Effector memory CD8-positive, alpha-beta T cell (primary cell): ENCODE measurements at regions not wholly inside any gene's neighbourhood (a gene's known extent, or its start where the extent isn't known, plus 50 kb on each side); places are given as distances from the start of the nearest gene placed in this dataset.

Source experiments
- ATAC-seq: fragments of 150-1000 bp; cut with Tn5 transposase; replicated peaks from 2 replicates; pipeline ENCODE4 v1.10.0; 2021; ENCODE audit warnings: mild to moderate bottlenecking, moderate library complexity
- DNase-seq, 3 experiments: peaks; one replicate each; pipeline ENCODE4 v3.0.0; 2021
- H3K27ac Mint-ChIP-seq, 2 donors: one replicate each; pipeline ENCODE4 v1.8.0; 2022; ENCODE audit warnings: mild to moderate bottlenecking in 2 of 2, mixed read lengths in 2 of 2, moderate library complexity in 2 of 2
- H3K27me3 Mint-ChIP-seq, 2 donors: one replicate each; pipeline ENCODE4 v1.8.0; 2022; ENCODE audit warnings: mixed read lengths in 2 of 2
- H3K36me3 Mint-ChIP-seq: one replicate; pipeline ENCODE4 v1.8.0; 2022; ENCODE audit warnings: mild to moderate bottlenecking, moderate library complexity, mixed read lengths; ENCODE audit not compliant: insufficient read depth
- H3K4me1 Mint-ChIP-seq, 2 donors: one replicate each; pipeline ENCODE4 v1.8.0; 2022; ENCODE audit warnings: low read depth in 2 of 2, mixed read lengths in 2 of 2
- H3K4me3 Mint-ChIP-seq, 2 donors: one replicate each; pipeline ENCODE4 v1.8.0; 2022; ENCODE audit warnings: mild to moderate bottlenecking in 2 of 2, mixed read lengths in 2 of 2, moderate library complexity in 2 of 2
- H3K9me3 Mint-ChIP-seq, 2 donors: one replicate each; pipeline ENCODE4 v1.8.0; 2022; ENCODE audit warnings: mixed read lengths in 2 of 2

GRCh38 chr16:62565706-62566105 is 529.5 kb upstream of the CDH8 start:
- Mint-ChIP-seq H3K4me1 (no peaks in the 10 kb centered on the region), H3K27me3 (no peaks in the 10 kb centered on the region), H3K9me3 (peaks cover 7 to 10% of the 10 kb centered on the region in 2 donors), H3K4me3 (no peak overlapping the region), H3K27ac (no peak overlapping the region), H3K36me3 (no peaks in the 10 kb centered on the region)
- DNase-seq (no peak), ATAC-seq (no peak)

GRCh38 chr16:62564291-62564690 is 528.1 kb upstream of the CDH8 start:
- Mint-ChIP-seq H3K4me1 (no peaks in the 10 kb centered on the region), H3K36me3 (no peaks in the 10 kb centered on the region), H3K27me3 (no peaks in the 10 kb centered on the region), H3K4me3 (no peak overlapping the region), H3K9me3 (peaks cover 5 to 6% of the 10 kb centered on the region in 2 donors), H3K27ac (no peak overlapping the region)
- ATAC-seq (no peak), DNase-seq (no peak)

DNA sequence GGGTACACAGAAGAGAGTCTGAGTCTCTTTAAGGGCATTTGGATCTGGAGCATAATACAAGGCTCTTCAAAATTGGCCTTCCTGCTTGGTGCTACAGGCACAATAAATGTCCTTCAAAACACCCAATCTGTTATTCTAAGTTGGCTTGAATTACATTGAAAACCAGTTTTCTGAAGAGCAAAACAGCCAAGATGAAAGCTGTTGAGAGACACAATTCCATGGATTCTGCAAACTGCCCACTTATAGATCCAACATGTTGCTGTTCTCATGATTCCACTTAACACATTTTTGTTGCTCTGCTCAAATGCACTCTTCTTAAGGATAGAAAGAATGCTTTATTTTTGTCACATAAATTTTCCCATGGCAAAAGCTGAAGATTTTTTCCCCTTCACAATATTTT is 525.9 kb upstream of the CDH8 start:
- ATAC-seq (no peak), DNase-seq (no peak)
- Mint-ChIP-seq H3K9me3 (peaks cover 11 to 17% of the 10 kb centered on the region in 2 donors), H3K36me3 (no peaks in the 10 kb centered on the region), H3K27me3 (no peaks in the 10 kb centered on the region), H3K27ac (no peak overlapping the region), H3K4me1 (no peaks in the 10 kb centered on the region), H3K4me3 (no peak overlapping the region)

- H3K36me3 Mint-ChIP-seq, result no peaks in the 10 kb centered on the region
- H3K9me3 Mint-ChIP-seq, result peaks cover 11 to 26% of the 10 kb centered on the region in 2 donors
- H3K27me3 Mint-ChIP-seq, result no peaks in the 10 kb centered on the region
- peaks cover 0 to 2% of the 10 kb centered on the region in 2 donors for H3K4me1 Mint-ChIP-seq
- H3K27ac Mint-ChIP-seq, result no peak overlapping the region
- no peak for DNase-seq
- no peak overlapping the region for H3K4me3 Mint-ChIP-seq
- ATAC-seq, result no peak
These were observed 513.6 kb upstream of the CDH8 start for GRCh38 chr16:62549875-62550274.

GRCh38 chr16:62548095-62548494 is 511.9 kb upstream of the CDH8 start:
- Mint-ChIP-seq H3K27ac (no peak overlapping the region), H3K4me3 (no peak overlapping the region), H3K4me1 (peaks cover 0 to 2% of the 10 kb centered on the region in 2 donors), H3K9me3 (peaks cover 11 to 20% of the 10 kb centered on the region in 2 donors), H3K36me3 (no peaks in the 10 kb centered on the region), H3K27me3 (no peaks in the 10 kb centered on the region)
- DNase-seq (no peak), ATAC-seq (no peak)

- Mint-ChIP-seq H3K27ac (no peak overlapping the region), H3K27me3 (no peaks in the 10 kb centered on the region), H3K4me3 (no peak overlapping the region), H3K9me3 (peaks cover 9 to 18% of the 10 kb centered on the region in 2 donors), H3K4me1 (peaks cover 0 to 2% of the 10 kb centered on the region in 2 donors), H3K36me3 (no peaks in the 10 kb centered on the region)
- DNase-seq, result no peak
- ATAC-seq, result no peak
These were observed 510.5 kb upstream of the CDH8 start for GRCh38 chr16:62546701-62547100.

- no peaks in the 10 kb centered on the region for H3K36me3 Mint-ChIP-seq
- no peak overlapping the region for H3K27ac Mint-ChIP-seq
- H3K27me3 Mint-ChIP-seq, result no peaks in the 10 kb centered on the region
- no peak for ATAC-seq
- no peak overlapping the region for H3K4me3 Mint-ChIP-seq
- H3K4me1 Mint-ChIP-seq, result peaks cover 0 to 2% of the 10 kb centered on the region in 2 donors
- no peak for DNase-seq
- H3K9me3 Mint-ChIP-seq, result peaks cover 6 to 18% of the 10 kb centered on the region in 2 donors
These were observed 508.8 kb upstream of the CDH8 start for GRCh38 chr16:62545039-62545438.

DNA sequence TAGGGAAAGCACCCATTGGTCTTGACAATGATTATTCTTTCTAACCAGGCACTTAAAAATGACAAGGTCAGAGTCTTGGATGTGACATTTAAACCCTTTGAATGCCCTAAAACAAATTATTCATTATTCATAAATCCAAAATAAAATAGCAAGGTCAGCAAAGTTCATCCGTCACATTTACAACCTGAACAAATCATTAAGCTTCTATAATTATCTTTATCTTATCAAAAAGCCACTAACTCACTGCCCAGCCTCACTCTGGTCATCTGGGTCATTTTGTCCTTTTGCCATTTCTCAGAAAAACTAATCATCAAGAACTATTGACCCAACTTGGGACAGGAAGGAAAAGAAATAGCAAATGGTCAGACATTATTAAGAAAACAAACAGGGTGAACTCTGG is 507.3 kb upstream of the CDH8 start:
- Mint-ChIP-seq H3K27ac (no peak overlapping the region), H3K9me3 (peaks cover 3 to 19% of the 10 kb centered on the region in 2 donors), H3K4me3 (no peak overlapping the region), H3K36me3 (no peaks in the 10 kb centered on the region), H3K4me1 (peaks cover 0 to 2% of the 10 kb centered on the region in 2 donors), H3K27me3 (no peaks in the 10 kb centered on the region)
- no peak for DNase-seq
- ATAC-seq, result no peak

DNA sequence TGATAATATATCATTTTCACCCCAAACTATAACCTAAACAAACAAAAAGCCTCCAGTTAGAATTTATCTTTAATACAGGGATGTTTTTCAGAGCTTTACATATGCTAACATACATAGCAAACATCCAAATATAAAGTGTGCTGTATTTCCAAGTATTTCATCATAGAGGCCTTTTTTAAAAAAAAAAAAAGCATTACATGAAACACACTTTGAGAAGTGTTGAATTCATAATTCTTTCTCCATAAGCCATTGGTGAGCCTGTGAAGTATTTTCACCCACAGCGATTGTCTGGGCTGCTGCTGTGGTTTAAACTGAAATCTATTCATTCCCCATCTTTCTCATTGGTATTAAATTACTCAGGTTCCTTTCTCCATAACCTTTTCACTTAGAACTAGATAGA is 503.4 kb upstream of the CDH8 start:
- DNase-seq, result no peak
- Mint-ChIP-seq H3K4me1 (no peaks in the 10 kb centered on the region), H3K27ac (no peak overlapping the region), H3K36me3 (no peaks in the 10 kb centered on the region), H3K27me3 (no peaks in the 10 kb centered on the region), H3K4me3 (no peak overlapping the region), H3K9me3 (peaks cover 5 to 17% of the 10 kb centered on the region in 2 donors)
- no peak for ATAC-seq

- no peak overlapping the region for H3K27ac Mint-ChIP-seq
- H3K4me3 Mint-ChIP-seq, result no peak overlapping the region
- peaks cover 7 to 8% of the 10 kb centered on the region in 2 donors for H3K9me3 Mint-ChIP-seq
- DNase-seq, result no peak
- H3K27me3 Mint-ChIP-seq, result no peaks in the 10 kb centered on the region
- no peaks in the 10 kb centered on the region for H3K36me3 Mint-ChIP-seq
- ATAC-seq, result no peak
- no peaks in the 10 kb centered on the region for H3K4me1 Mint-ChIP-seq
These were observed 494.2 kb upstream of the CDH8 start for GRCh38 chr16:62530426-62530825.

- H3K36me3 Mint-ChIP-seq, result no peaks in the 10 kb centered on the region
- H3K4me3 Mint-ChIP-seq, result no peak overlapping the region
- no peak overlapping the region for H3K27ac Mint-ChIP-seq
- peaks cover 8 to 28% of the 10 kb centered on the region in 2 donors for H3K9me3 Mint-ChIP-seq
- DNase-seq, result no peak
- no peaks in the 10 kb centered on the region for H3K27me3 Mint-ChIP-seq
- no peak for ATAC-seq
- no peaks in the 10 kb centered on the region for H3K4me1 Mint-ChIP-seq
These were observed 479.8 kb upstream of the CDH8 start for GRCh38 chr16:62516001-62516400.

- Mint-ChIP-seq H3K36me3 (no peaks in the 10 kb centered on the region), H3K4me3 (no peak overlapping the region), H3K27ac (no peak overlapping the region), H3K27me3 (no peaks in the 10 kb centered on the region), H3K9me3 (peaks cover 9 to 16% of the 10 kb centered on the region in 2 donors), H3K4me1 (no peaks in the 10 kb centered on the region)
- ATAC-seq, result no peak
- no peak for DNase-seq
These were observed 466.8 kb upstream of the CDH8 start for GRCh38 chr16:62503073-62503472.

GRCh38 chr16:62478903-62479458 is 442.7 kb upstream of the CDH8 start:
- H3K9me3 Mint-ChIP-seq, result peaks cover 7 to 27% of the 10 kb centered on the region in 2 donors
- H3K27ac Mint-ChIP-seq, result no peak overlapping the region
- no peaks in the 10 kb centered on the region for H3K27me3 Mint-ChIP-seq
- ATAC-seq (no peak), DNase-seq (no peak)
- H3K4me3 Mint-ChIP-seq, result no peak overlapping the region
- H3K36me3 Mint-ChIP-seq, result no peaks in the 10 kb centered on the region
- no peaks in the 10 kb centered on the region for H3K4me1 Mint-ChIP-seq

DNA sequence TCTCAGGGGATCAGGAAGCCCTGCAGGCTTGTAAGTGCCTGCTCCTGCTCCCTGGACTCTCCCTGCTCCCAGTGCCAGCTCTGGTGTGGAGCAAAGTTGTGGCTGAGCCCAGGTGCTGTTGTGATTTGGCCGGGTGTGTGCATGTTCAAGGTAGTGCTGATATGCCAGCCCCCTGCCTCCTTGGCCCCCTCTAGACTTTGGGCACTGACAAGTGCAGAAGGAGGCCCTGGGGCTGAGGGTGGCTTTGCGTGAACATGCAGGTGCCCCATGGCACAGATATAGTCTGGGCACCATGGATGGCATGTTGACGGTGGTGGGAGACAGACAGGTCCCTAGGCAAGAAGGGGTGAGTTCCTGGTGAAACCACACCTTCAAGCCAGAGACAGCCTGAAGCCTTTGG is 441.6 kb upstream of the CDH8 start:
- Mint-ChIP-seq H3K36me3 (no peaks in the 10 kb centered on the region), H3K4me1 (no peaks in the 10 kb centered on the region)

GRCh38 chr16:62475573-62475972 is 439.3 kb upstream of the CDH8 start:
- no peak for ATAC-seq
- Mint-ChIP-seq H3K4me1 (no peaks in the 10 kb centered on the region), H3K4me3 (no peak overlapping the region), H3K27me3 (no peaks in the 10 kb centered on the region), H3K9me3 (peaks cover 11 to 23% of the 10 kb centered on the region in 2 donors), H3K36me3 (no peaks in the 10 kb centered on the region), H3K27ac (no peak overlapping the region)
- no peak for DNase-seq

More for the DNA sequence above, 441.6 kb upstream of the CDH8 start:
- Mint-ChIP-seq H3K9me3 (peaks cover 7 to 24% of the 10 kb centered on the region in 2 donors), H3K4me3 (no peak overlapping the region), H3K27ac (no peak overlapping the region), H3K27me3 (no peaks in the 10 kb centered on the region)
- no peak for ATAC-seq
- no peak for DNase-seq
